Ishikawa (cell line): ENCODE measurements at regions not wholly inside any gene's neighbourhood (a gene's known extent, or its start where the extent isn't known, plus 50 kb on each side); places are given as distances from the start of the nearest gene placed in this dataset.

Experiments used
- CEBPB ChIP-seq: IDR thresholded peaks from 2 replicates; pipeline ENCODE4 v1.6.1; 2012
- CREB1 ChIP-seq: IDR thresholded peaks from 2 replicates; pipeline ENCODE4 v1.6.1; 2012; ENCODE audit warnings: low read depth
- EGR1 ChIP-seq: IDR thresholded peaks from 2 replicates; pipeline ENCODE4 v1.6.1; 2012
- EP300 ChIP-seq: IDR thresholded peaks from 2 replicates; pipeline ENCODE4 v1.6.1; 2012; ENCODE audit warnings: borderline replicate concordance
- FOXM1 ChIP-seq: IDR thresholded peaks from 2 replicates; pipeline ENCODE4 v1.6.1; 2012; ENCODE audit warnings: low read depth, borderline replicate concordance
- MAX ChIP-seq: IDR thresholded peaks from 2 replicates; pipeline ENCODE4 v1.6.1; 2012
- NFIC ChIP-seq: IDR thresholded peaks from 2 replicates; pipeline ENCODE4 v1.6.1; 2012
- RAD21 ChIP-seq: IDR thresholded peaks from 2 replicates; pipeline ENCODE4 v1.6.1; 2012; ENCODE audit warnings: low read depth
- REST ChIP-seq: IDR thresholded peaks from 2 replicates; pipeline ENCODE4 v1.6.1; 2012; ENCODE audit warnings: low read depth, mild to moderate bottlenecking
- TAF1 ChIP-seq: IDR thresholded peaks from 2 replicates; pipeline ENCODE4 v1.6.1; 2012; ENCODE audit warnings: low read depth, mild to moderate bottlenecking
- TCF12 ChIP-seq: IDR thresholded peaks from 2 replicates; pipeline ENCODE4 v1.6.1; 2012; ENCODE audit warnings: low read depth
- TEAD4 ChIP-seq: IDR thresholded peaks from 2 replicates; pipeline ENCODE4 v1.6.1; 2012
- YY1 ChIP-seq: IDR thresholded peaks from 2 replicates; pipeline ENCODE4 v1.6.1; 2012; ENCODE audit warnings: low read depth
- ZBTB7A ChIP-seq: IDR thresholded peaks from 2 replicates; pipeline ENCODE4 v1.6.1; 2012; ENCODE audit warnings: low read depth
- TF ChIP-seq, protein P1 (sequence below): IDR thresholded peaks from 2 replicates; pipeline ENCODE4 v1.6.1; 2012

- TF ChIP-seq REST (no peak), EGR1 (no peak), FOXM1 (no peak)
Observed at GRCh38 chr22:49688516-49689254, 139.0 kb downstream of the BRD1 start.

- TF ChIP-seq ZBTB7A (no peak), RAD21 (no peak), FOXM1 (no peak), EGR1 (no peak), CEBPB (no peak), EP300 (no peak)
Observed at GRCh38 chr22:49687786-49688515, 139.7 kb downstream of the BRD1 start.

DNA sequence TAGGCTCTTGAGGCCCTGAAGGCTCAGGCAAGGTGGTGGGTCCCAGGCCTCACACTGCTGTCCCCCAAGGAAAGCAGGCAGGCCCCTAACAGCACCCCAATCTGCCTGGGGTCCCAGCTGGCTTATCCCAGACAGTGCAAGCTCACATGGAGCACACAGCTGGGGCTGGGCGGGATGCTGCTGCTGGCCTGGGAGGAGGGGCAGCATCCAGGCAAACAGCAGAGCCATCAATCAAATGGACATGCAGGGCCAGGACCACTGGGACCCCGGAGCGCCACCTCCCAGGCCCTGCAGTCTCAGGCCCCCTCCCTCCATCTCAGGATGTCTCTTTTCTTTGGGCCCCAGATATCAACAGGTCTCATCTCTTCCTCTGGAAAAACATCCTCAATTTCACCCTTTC is 140.3 kb downstream of the BRD1 start:
- TF ChIP-seq REST (no peak), YY1 (no peak), TAF1 (no peak), ZBTB7A (no peak), NFIC (no peak), TCF12 (no peak), RAD21 (no peak), EP300 (no peak), FOXM1 (no peak), MAX (no peak), CEBPB (no peak), CREB1 (no peak), TEAD4 (no peak), EGR1 (no peak)
- TF ChIP-seq, protein P1, sequence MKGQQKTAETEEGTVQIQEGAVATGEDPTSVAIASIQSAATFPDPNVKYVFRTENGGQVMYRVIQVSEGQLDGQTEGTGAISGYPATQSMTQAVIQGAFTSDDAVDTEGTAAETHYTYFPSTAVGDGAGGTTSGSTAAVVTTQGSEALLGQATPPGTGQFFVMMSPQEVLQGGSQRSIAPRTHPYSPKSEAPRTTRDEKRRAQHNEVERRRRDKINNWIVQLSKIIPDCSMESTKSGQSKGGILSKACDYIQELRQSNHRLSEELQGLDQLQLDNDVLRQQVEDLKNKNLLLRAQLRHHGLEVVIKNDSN = no peak

- TF ChIP-seq MAX = no peak
- no peak for TF ChIP-seq RAD21
- no peak for TF ChIP-seq CEBPB
- no peak for TF ChIP-seq ZBTB7A
- TF ChIP-seq EP300 = no peak
- TF ChIP-seq TCF12 = no peak
- no peak for TF ChIP-seq FOXM1
- TF ChIP-seq EGR1 = no peak
- TF ChIP-seq, protein P1 = no peak
- TF ChIP-seq YY1 = no peak
- TF ChIP-seq CREB1 = no peak
- TF ChIP-seq NFIC = no peak
- TF ChIP-seq TEAD4 = no peak
- TF ChIP-seq REST = no peak
- TF ChIP-seq TAF1 = no peak
Observed at GRCh38 chr22:49686495-49687219, 141.0 kb downstream of the BRD1 start.
